RWPE2 (cell line): ENCODE measurements at regions not wholly inside any gene's neighbourhood (a gene's known extent, or its start where the extent isn't known, plus 50 kb on each side); places are given as distances from the start of the nearest gene placed in this dataset.

Experiments used
- ATAC-seq: fragments of 200-7000 bp; cut with Tn5 transposase; 3 replicates; pipeline ENCODE4 v1.9.1; 2021; ENCODE audit warnings: low read depth
- DNase-seq: peaks from one replicate; pipeline ENCODE4 v3.0.0-alpha.2; 2020; ENCODE audit warnings: low spot score
- H3K27ac ChIP-seq: fragments of 450-650 bp; 2 replicates; pipeline ENCODE4 v1.5.1; 2017; ENCODE audit warnings: mild to moderate bottlenecking; ENCODE audit not compliant: poor library complexity, severe bottlenecking
- H3K27me3 ChIP-seq: fragments of 250-450 bp; sonication (Bioruptor Pico); 2 replicates; pipeline ENCODE4 v1.5.1; 2021; ENCODE audit warnings: mild to moderate bottlenecking, moderate library complexity; ENCODE audit not compliant: insufficient read depth, poor library complexity, severe bottlenecking
- H3K36me3 ChIP-seq: fragments of 250-450 bp; sonication (Bioruptor Pico); 2 replicates; pipeline ENCODE4 v1.5.1; 2020; ENCODE audit warnings: low read depth, mild to moderate bottlenecking, moderate library complexity
- H3K4me1 ChIP-seq: fragments of 250-450 bp; sonication (Bioruptor Pico); 2 replicates; pipeline ENCODE4 v1.5.1; 2021; ENCODE audit warnings: mild to moderate bottlenecking, moderate library complexity; ENCODE audit not compliant: insufficient read depth, poor library complexity, severe bottlenecking
- H3K4me3 ChIP-seq: fragments of 250-450 bp; sonication (Bioruptor Pico); 2 replicates; pipeline ENCODE4 v1.5.1; 2021; ENCODE audit warnings: mild to moderate bottlenecking, moderate library complexity; ENCODE audit not compliant: severe bottlenecking
- H3K9me3 ChIP-seq: fragments of 250-450 bp; sonication (Bioruptor Pico); 2 replicates; pipeline ENCODE4 v1.5.1; 2021; ENCODE audit warnings: mild to moderate bottlenecking, moderate library complexity; ENCODE audit not compliant: severe bottlenecking
- TF ChIP-seq, protein P1 (sequence below): fragments of 450-650 bp; IDR thresholded peaks from one replicate; pipeline ENCODE4 v1.5.1; 2017; ENCODE audit warnings: mild to moderate bottlenecking, moderate library complexity; ENCODE audit not compliant: poor library complexity, severe bottlenecking

- TF ChIP-seq, protein P1, sequence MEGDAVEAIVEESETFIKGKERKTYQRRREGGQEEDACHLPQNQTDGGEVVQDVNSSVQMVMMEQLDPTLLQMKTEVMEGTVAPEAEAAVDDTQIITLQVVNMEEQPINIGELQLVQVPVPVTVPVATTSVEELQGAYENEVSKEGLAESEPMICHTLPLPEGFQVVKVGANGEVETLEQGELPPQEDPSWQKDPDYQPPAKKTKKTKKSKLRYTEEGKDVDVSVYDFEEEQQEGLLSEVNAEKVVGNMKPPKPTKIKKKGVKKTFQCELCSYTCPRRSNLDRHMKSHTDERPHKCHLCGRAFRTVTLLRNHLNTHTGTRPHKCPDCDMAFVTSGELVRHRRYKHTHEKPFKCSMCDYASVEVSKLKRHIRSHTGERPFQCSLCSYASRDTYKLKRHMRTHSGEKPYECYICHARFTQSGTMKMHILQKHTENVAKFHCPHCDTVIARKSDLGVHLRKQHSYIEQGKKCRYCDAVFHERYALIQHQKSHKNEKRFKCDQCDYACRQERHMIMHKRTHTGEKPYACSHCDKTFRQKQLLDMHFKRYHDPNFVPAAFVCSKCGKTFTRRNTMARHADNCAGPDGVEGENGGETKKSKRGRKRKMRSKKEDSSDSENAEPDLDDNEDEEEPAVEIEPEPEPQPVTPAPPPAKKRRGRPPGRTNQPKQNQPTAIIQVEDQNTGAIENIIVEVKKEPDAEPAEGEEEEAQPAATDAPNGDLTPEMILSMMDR: no peak
- no peaks in the 10 kb centered on the region for H3K4me1 ChIP-seq
- no peaks in the 10 kb centered on the region for H3K27me3 ChIP-seq
- DNase-seq (no peak), ATAC-seq (no peak)
- H3K36me3 ChIP-seq: no peaks in the 10 kb centered on the region
- no peaks in the 10 kb centered on the region for H3K9me3 ChIP-seq
- no peak overlapping the region for H3K4me3 ChIP-seq
- no peak overlapping the region for H3K27ac ChIP-seq
Observed at GRCh38 chr1:219746141-219746540, 133.2 kb upstream of the ZC3H11B start.

GRCh38 chr1:219744652-219745469 lies 132.0 kb upstream of the ZC3H11B start:
- no peaks in the 10 kb centered on the region for H3K4me1 ChIP-seq
- H3K27ac ChIP-seq: no peak overlapping the region
- DNase-seq (no peak), ATAC-seq (no peak)
- H3K36me3 ChIP-seq: no peaks in the 10 kb centered on the region
- H3K27me3 ChIP-seq: no peaks in the 10 kb centered on the region
- no peaks in the 10 kb centered on the region for H3K9me3 ChIP-seq
- TF ChIP-seq, protein P1: no peak
- H3K4me3 ChIP-seq: no peak overlapping the region

GRCh38 chr1:219741011-219741970 lies 128.4 kb upstream of the ZC3H11B start:
- Histone ChIP-seq H3K4me1 (no peaks in the 10 kb centered on the region), H3K9me3 (no peaks in the 10 kb centered on the region), H3K4me3 (no peak overlapping the region), H3K36me3 (no peaks in the 10 kb centered on the region), H3K27ac (no peak overlapping the region), H3K27me3 (no peaks in the 10 kb centered on the region)
- ATAC-seq (no peak), DNase-seq (no peak)
- TF ChIP-seq, protein P1: no peak

- Histone ChIP-seq H3K4me3 (no peak overlapping the region), H3K27me3 (no peaks in the 10 kb centered on the region), H3K27ac (no peak overlapping the region), H3K36me3 (no peaks in the 10 kb centered on the region), H3K9me3 (no peaks in the 10 kb centered on the region), H3K4me1 (no peaks in the 10 kb centered on the region)
- DNase-seq (no peak), ATAC-seq (no peak)
- TF ChIP-seq, protein P1: no peak
Observed at GRCh38 chr1:219733511-219734174, 120.7 kb upstream of the ZC3H11B start.
